ENCODE measurements at regions not wholly inside any gene's neighbourhood (a gene's known extent, or its start where the extent isn't known, plus 50 kb on each side); places are given as distances from the start of the nearest gene placed in this dataset.

- no peak overlapping the region for H3K4me3 ChIP-seq (ENCODE audit: low read length)
- peaks cover 25% of the 10 kb centered on the region for H3K27me3 ChIP-seq (ENCODE audit: low read length)
- H3K36me3 ChIP-seq (ENCODE audit: low read depth, low read length), result no peaks in the 10 kb centered on the region
- no peaks in the 10 kb centered on the region for H3K9me3 ChIP-seq (ENCODE audit: low read length)
- no TSS peak for BruUV-seq (replicated peaks)
- ChIA-PET POLR2A (ENCODE audit: unreplicated experiment) (no interaction called here), CTCF (no interaction called here)
- intact Hi-C loops (cut with micrococcal nuclease), result no loop called here
- H4K20me1 ChIP-seq (ENCODE audit: low read length), result no peaks in the 10 kb centered on the region
- no peak overlapping the region for H2AFZ ChIP-seq (ENCODE audit: low read length)
- DNase-seq, result no peak
- H3K27ac ChIP-seq (ENCODE audit: low read length), result no peak overlapping the region
- no peaks in the 10 kb centered on the region for H3F3A ChIP-seq (ENCODE audit: low read length, unreplicated experiment)
- TF ChIP-seq EZH2phosphoT487 (IDR thresholded peaks at IDR 0.05; ENCODE audit: borderline replicate concordance, low read length), result no peak
- no peaks in the 10 kb centered on the region for H3K79me2 ChIP-seq (ENCODE audit: low read length)
- H3K9me2 ChIP-seq (replicated peaks; ENCODE audit: low read length), result no peaks in the 10 kb centered on the region
- H3K4me2 ChIP-seq (ENCODE audit: low read length), result no peak overlapping the region
- no peak overlapping the region for H3K9ac ChIP-seq (ENCODE audit: low read length)
- ATAC-seq, result no peak
- H3K4me1 ChIP-seq (ENCODE audit: insufficient read depth, low read length), result no peaks in the 10 kb centered on the region
Observed at GRCh38 chr1:47611992-47612391, 174.1 kb downstream of the FOXD2 start.

DNA sequence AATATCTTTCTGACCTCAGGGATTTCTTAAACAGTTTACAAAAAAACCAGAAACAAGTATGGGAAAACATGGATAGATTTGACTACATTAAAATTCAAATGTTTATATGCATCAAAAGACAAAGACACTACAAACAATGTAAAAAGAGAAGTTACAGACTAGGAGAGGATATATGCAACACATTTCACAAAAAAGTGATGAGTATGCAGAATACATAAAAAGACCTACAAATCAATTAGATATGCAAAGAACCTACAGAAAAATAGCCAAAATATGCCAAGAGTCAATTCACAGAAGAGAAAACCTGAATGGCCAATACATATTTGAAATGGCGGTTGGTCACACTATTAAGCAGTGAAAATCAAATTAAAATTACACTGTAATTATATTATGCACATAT is 175.0 kb downstream of the FOXD2 start:
- POLR2A ChIA-PET (ENCODE audit: unreplicated experiment), result no interaction called here

GRCh38 chr1:47616036-47616435 is 178.2 kb downstream of the FOXD2 start:
- peaks cover 30% of the 10 kb centered on the region for H3K27me3 ChIP-seq (ENCODE audit: low read length)
- TF ChIP-seq EZH2phosphoT487 (IDR thresholded peaks at IDR 0.05; ENCODE audit: borderline replicate concordance, low read length), result no peak
- TF ChIP-seq, protein P1, sequence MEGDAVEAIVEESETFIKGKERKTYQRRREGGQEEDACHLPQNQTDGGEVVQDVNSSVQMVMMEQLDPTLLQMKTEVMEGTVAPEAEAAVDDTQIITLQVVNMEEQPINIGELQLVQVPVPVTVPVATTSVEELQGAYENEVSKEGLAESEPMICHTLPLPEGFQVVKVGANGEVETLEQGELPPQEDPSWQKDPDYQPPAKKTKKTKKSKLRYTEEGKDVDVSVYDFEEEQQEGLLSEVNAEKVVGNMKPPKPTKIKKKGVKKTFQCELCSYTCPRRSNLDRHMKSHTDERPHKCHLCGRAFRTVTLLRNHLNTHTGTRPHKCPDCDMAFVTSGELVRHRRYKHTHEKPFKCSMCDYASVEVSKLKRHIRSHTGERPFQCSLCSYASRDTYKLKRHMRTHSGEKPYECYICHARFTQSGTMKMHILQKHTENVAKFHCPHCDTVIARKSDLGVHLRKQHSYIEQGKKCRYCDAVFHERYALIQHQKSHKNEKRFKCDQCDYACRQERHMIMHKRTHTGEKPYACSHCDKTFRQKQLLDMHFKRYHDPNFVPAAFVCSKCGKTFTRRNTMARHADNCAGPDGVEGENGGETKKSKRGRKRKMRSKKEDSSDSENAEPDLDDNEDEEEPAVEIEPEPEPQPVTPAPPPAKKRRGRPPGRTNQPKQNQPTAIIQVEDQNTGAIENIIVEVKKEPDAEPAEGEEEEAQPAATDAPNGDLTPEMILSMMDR (conservative IDR thresholded peaks at IDR 0.05; ENCODE audit: low read depth, low read length), result no peak
- TF ChIP-seq EZH2 (IDR thresholded peaks at IDR 0.05; ENCODE audit: low read length, unreplicated experiment), result no peak
- ATAC-seq (no peak), DNase-seq (no peak)
- BruUV-seq (replicated peaks), result no TSS peak
- no peak overlapping the region for H3K4me3 ChIP-seq (ENCODE audit: low read length)
- no peaks in the 10 kb centered on the region for H3K9me2 ChIP-seq (replicated peaks; ENCODE audit: low read length)
- no peak overlapping the region for H3K4me2 ChIP-seq (ENCODE audit: low read length)
- no peak overlapping the region for H3K9ac ChIP-seq (ENCODE audit: low read length)
- no peaks in the 10 kb centered on the region for H3K79me2 ChIP-seq (ENCODE audit: low read length)
- H3F3A ChIP-seq (ENCODE audit: low read length, unreplicated experiment), result no peaks in the 10 kb centered on the region
- H3K36me3 ChIP-seq (ENCODE audit: low read depth, low read length), result no peaks in the 10 kb centered on the region
- no peaks in the 10 kb centered on the region for H3K9me3 ChIP-seq (ENCODE audit: low read length)
- CTCF ChIA-PET, result no interaction called here
- H4K20me1 ChIP-seq (ENCODE audit: low read length), result no peaks in the 10 kb centered on the region
- no peaks in the 10 kb centered on the region for H3K4me1 ChIP-seq (ENCODE audit: insufficient read depth, low read length)
- no peak overlapping the region for H3K27ac ChIP-seq (ENCODE audit: low read length)
- intact Hi-C loops (cut with micrococcal nuclease), result no loop called here
- POLR2A ChIA-PET (ENCODE audit: unreplicated experiment), result no interaction called here
- H2AFZ ChIP-seq (ENCODE audit: low read length), result no peak overlapping the region

More for the DNA sequence above, 175.0 kb downstream of the FOXD2 start:
- Histone ChIP-seq H2AFZ (ENCODE audit: low read length) (no peak overlapping the region), H3K9me3 (ENCODE audit: low read length) (no peaks in the 10 kb centered on the region), H3K27me3 (ENCODE audit: low read length) (peaks cover 25% of the 10 kb centered on the region), H3K27ac (ENCODE audit: low read length) (no peak overlapping the region), H3K9me2 (replicated peaks; ENCODE audit: low read length) (no peaks in the 10 kb centered on the region), H4K20me1 (ENCODE audit: low read length) (no peaks in the 10 kb centered on the region), H3F3A (ENCODE audit: low read length, unreplicated experiment) (no peaks in the 10 kb centered on the region), H3K4me3 (ENCODE audit: low read length) (no peak overlapping the region), H3K36me3 (ENCODE audit: low read depth, low read length) (no peaks in the 10 kb centered on the region), H3K4me2 (ENCODE audit: low read length) (no peak overlapping the region), H3K79me2 (ENCODE audit: low read length) (no peaks in the 10 kb centered on the region), H3K9ac (ENCODE audit: low read length) (no peak overlapping the region), H3K4me1 (ENCODE audit: insufficient read depth, low read length) (no peaks in the 10 kb centered on the region)
- ATAC-seq (no peak), DNase-seq (no peak)
- CTCF ChIA-PET, result no interaction called here
- TF ChIP-seq EZH2phosphoT487 (IDR thresholded peaks at IDR 0.05; ENCODE audit: borderline replicate concordance, low read length), result no peak
- TF ChIP-seq, protein P1 (conservative IDR thresholded peaks at IDR 0.05; ENCODE audit: low read depth, low read length), result no peak
- no peak for TF ChIP-seq EZH2 (IDR thresholded peaks at IDR 0.05; ENCODE audit: low read length, unreplicated experiment)
- BruUV-seq (replicated peaks), result no TSS peak
- intact Hi-C loops (cut with micrococcal nuclease), result no loop called here
